GM12878 (cell line): ENCODE measurements at regions not wholly inside any gene's neighbourhood (a gene's known extent, or its start where the extent isn't known, plus 50 kb on each side); places are given as distances from the start of the nearest gene placed in this dataset.

Experiments
- ATAC-seq: fragments of 200-7000 bp; cut with Tn5 transposase; 3 replicates; pipeline ENCODE4 v1.9.1; 2020; ENCODE audit warnings: mild to moderate bottlenecking, moderate library complexity
- BruUV-seq: library from RNA; stranded (reverse); fragments of 400-500 nt; replicated peaks from 2 replicates; lab custom pipeline; 2021; lab: Mats Ljungman, UMichigan
- CTCF ChIA-PET: fragments of 300-600 bp; sonication (Branson Sonifier 250); formaldehyde crosslinking; extraction: SDS; loops from one replicate; lab custom pipeline; 2021; ENCODE audit warnings: inconsistent platforms; lab: Yijun Ruan, JAX
- POLR2A ChIA-PET: fragments of 350-600 bp; formaldehyde crosslinking; extraction: SDS; loops from one replicate; lab custom pipeline; 2021; ENCODE audit warnings: inconsistent platforms; lab: Charles Lee
- RAD21 ChIA-PET: fragments of 300-600 bp; sonication (Branson Sonifier 250); formaldehyde crosslinking; loops from one replicate; lab custom pipeline; 2023; ENCODE audit warnings: antibody characterized with exemption; ENCODE audit not compliant: unreplicated experiment; lab: Charles Lee
- SMC1A ChIA-PET: fragments of 300-600 bp; sonication (Branson Sonifier 250); formaldehyde crosslinking; loops from one replicate; lab custom pipeline; 2023; ENCODE audit not compliant: unreplicated experiment, uncharacterized antibody; lab: Charles Lee
- DNase-seq: peaks from one replicate; pipeline ENCODE4 v3.0.0-alpha.2; 2011; ENCODE audit warnings: low read depth, low spot score
- FAIRE-seq: peaks from 3 replicates; lab custom pipeline; 2011; peaks lifted over from hg19 to GRCh38; lab: Jason Lieb, UNC
- H2AFZ ChIP-seq: 2 replicates; pipeline ENCODE4 v1.6.0; 2011; ENCODE audit warnings: low read depth, low read length, control low read depth; ENCODE audit not compliant: control insufficient read depth
- H3K27ac ChIP-seq: 2 replicates; pipeline ENCODE4 v1.5.1; 2011; ENCODE audit warnings: control low read depth; ENCODE audit not compliant: control insufficient read depth, insufficient read depth
- H3K27me3 ChIP-seq, 2 experiments: replicated peaks in 1 of 2; 2 replicates each; pipeline versions ENCODE4 v1.6.0 to v1.6.1; 2011; ENCODE audit warnings: low read length in 1 of 2; ENCODE audit not compliant: control insufficient read depth in 2 of 2, insufficient read depth in 2 of 2
- H3K36me3 ChIP-seq, 2 experiments: 2 replicates each; pipeline ENCODE4 v1.5.1; 2011; ENCODE audit warnings: low read length in 1 of 2; ENCODE audit not compliant: control insufficient read depth in 2 of 2, insufficient read depth in 2 of 2
- H3K4me1 ChIP-seq: 2 replicates; pipeline ENCODE4 v1.6.1; 2011; ENCODE audit warnings: mild to moderate bottlenecking, low read length, moderate library complexity, mixed read lengths; ENCODE audit not compliant: control insufficient read depth, insufficient read depth
- H3K4me2 ChIP-seq: 2 replicates; pipeline ENCODE4 v1.6.0; 2011; ENCODE audit warnings: control low read depth; ENCODE audit not compliant: control insufficient read depth, insufficient read depth
- H3K4me3 ChIP-seq: fragments of 200-600 bp; sonication (generic); 2 replicates; pipeline ENCODE4 v1.5.1; 2016
- H3K79me2 ChIP-seq: 2 replicates; pipeline ENCODE4 v1.6.0; 2011; ENCODE audit warnings: low read length; ENCODE audit not compliant: control insufficient read depth, insufficient read depth
- H3K9ac ChIP-seq: 2 replicates; pipeline ENCODE4 v1.8.0; 2011; ENCODE audit warnings: low read length, control low read depth, mixed read lengths; ENCODE audit not compliant: control insufficient read depth, insufficient read depth
- H3K9me3 ChIP-seq: replicated peaks from 3 replicates; pipeline ENCODE4 v1.5.1; 2011; ENCODE audit warnings: mild to moderate bottlenecking, low read length; ENCODE audit not compliant: control insufficient read depth, insufficient read depth
- H4K20me1 ChIP-seq: 2 replicates; pipeline ENCODE4 v1.6.0; 2011; ENCODE audit not compliant: control insufficient read depth, insufficient read depth
- BACH1 ChIP-seq: fragments of 450-650 bp; IDR thresholded peaks from 2 replicates; pipeline ENCODE4 v1.6.1; 2017; ENCODE audit warnings: mild to moderate bottlenecking, borderline replicate concordance
- BCL11A ChIP-seq: IDR thresholded peaks from 2 replicates; pipeline ENCODE4 v1.6.1; 2011; ENCODE audit warnings: low read depth, low read length
- E4F1 ChIP-seq: fragments of 450-650 bp; IDR thresholded peaks from 2 replicates; pipeline ENCODE4 v1.6.1; 2018; ENCODE audit warnings: borderline replicate concordance, mild to moderate bottlenecking; ENCODE audit not compliant: partially characterized antibody
- EED ChIP-seq: sonication (generic); IDR thresholded peaks from 2 replicates; pipeline ENCODE4 v1.6.1; 2016; ENCODE audit warnings: antibody characterized with exemption, low read depth
- FOXM1 ChIP-seq: IDR thresholded peaks from 2 replicates; pipeline ENCODE4 v1.6.1; 2012; ENCODE audit warnings: low read depth, mild to moderate bottlenecking, inconsistent platforms, low read length, moderate library complexity
- MTA3 ChIP-seq: IDR thresholded peaks from 2 replicates; pipeline ENCODE4 v1.6.1; 2012; ENCODE audit warnings: low read length, inconsistent platforms, borderline replicate concordance
- MYC ChIP-seq: IDR thresholded peaks from 2 replicates; pipeline ENCODE4 v1.6.1; 2011; ENCODE audit warnings: mild to moderate bottlenecking, low read length, moderate library complexity, inconsistent platforms; ENCODE audit not compliant: insufficient read depth, insufficient replicate concordance, insufficient read length, severe bottlenecking
- NBN ChIP-seq: fragments of 450-650 bp; IDR thresholded peaks from 2 replicates; pipeline ENCODE4 v1.6.1; 2016
- NFYA ChIP-seq: IDR thresholded peaks from 2 replicates; pipeline ENCODE4 v1.6.1; 2011; ENCODE audit warnings: low read depth, mild to moderate bottlenecking, low read length, improper control_type of control experiment, borderline replicate concordance
- POLR2A ChIP-seq: IDR thresholded peaks from 2 replicates; pipeline ENCODE4 v1.6.1; 2011; ENCODE audit warnings: low read depth, mild to moderate bottlenecking, low read length
- RBBP5 ChIP-seq: fragments of 200-600 bp; sonication (generic); conservative IDR thresholded peaks from 2 replicates; pipeline ENCODE4 v1.6.1; 2016
- REST ChIP-seq: IDR thresholded peaks from 2 replicates; pipeline ENCODE4 v1.6.1; 2012; ENCODE audit warnings: mild to moderate bottlenecking, low read depth, low read length
- SMAD1 ChIP-seq: fragments of 450-650 bp; IDR thresholded peaks from 2 replicates; pipeline ENCODE4 v1.6.1; 2018; ENCODE audit warnings: mild to moderate bottlenecking, low read depth; ENCODE audit not compliant: partially characterized antibody
- SUPT20H ChIP-seq: IDR thresholded peaks from 2 replicates; pipeline ENCODE4 v1.6.1; 2011; ENCODE audit warnings: low read depth, mild to moderate bottlenecking, low read length, moderate library complexity, borderline replicate concordance; ENCODE audit not compliant: control insufficient read depth
- YY1 ChIP-seq: IDR thresholded peaks from 2 replicates; pipeline ENCODE4 v1.6.1; 2011; ENCODE audit warnings: low read depth, mild to moderate bottlenecking, low read length
- ZBTB11 ChIP-seq: fragments of 450-650 bp; formaldehyde crosslinking; IDR thresholded peaks from 2 replicates; pipeline ENCODE4 v1.5.0; 2022; ENCODE audit warnings: mild to moderate bottlenecking, missing genetic modification characterization
- WGBS: methylation state at CpG from one replicate; pipeline ENCODE4 v1.1.6; 2016; ENCODE audit warnings: low lambda C conversion rate; ENCODE audit not compliant: insufficient replicate concordance, insufficient coverage; ENCODE audit errors: missing lambda C conversion rate; 5-methylcytosine and 5-hydroxymethylcytosine counted together
- in situ Hi-C: fragments of 300-500 bp; cut with MboI; formaldehyde crosslinking; loops from 9 replicates; pipeline ENCODE4 v1.14.3; 2018; ENCODE audit warnings: mixed read lengths
- intact Hi-C: fragments of 100-400 bp; cut with micrococcal nuclease; formaldehyde crosslinking; loops from one replicate; pipeline ENCODE4 v1.14.2; 2022; ENCODE audit not compliant: unreplicated experiment

- no peak for TF ChIP-seq E4F1
- TF ChIP-seq REST, result no peak
- no peak for TF ChIP-seq BCL11A
- no peak for TF ChIP-seq BACH1
Measured at GRCh38 chr9:103485138-103485537, 490.0 kb downstream of the CYLC2 start (continued).

GRCh38 chr9:103514767-103515166, 519.6 kb downstream of the CYLC2 start:
- H3K9me3 ChIP-seq, result no peaks in the 10 kb centered on the region; the same call in 2 of the 3 replicates
- H3K4me2 ChIP-seq, result no peak overlapping the region
- BruUV-seq, result no TSS peak
- ATAC-seq (no peak), FAIRE-seq (no peak), DNase-seq (no peak)
- no peak for TF ChIP-seq MYC
- no peak for TF ChIP-seq NBN
- no peak for TF ChIP-seq YY1
- no peak for TF ChIP-seq EED
- TF ChIP-seq SMAD1, result no peak
- no peak for TF ChIP-seq POLR2A
- no peak for TF ChIP-seq ZBTB11 (CRISPR knock-in tag)
- TF ChIP-seq FOXM1, result no peak
- no peak for TF ChIP-seq SUPT20H
- TF ChIP-seq NFYA, result no peak
- TF ChIP-seq MTA3, result no peak
- TF ChIP-seq RBBP5, result no peak
- no peaks in the 10 kb centered on the region for H3K36me3 ChIP-seq
- intact Hi-C loops, result no loop called here
- 50% methylated on average over 9 of the region's 9 CpGs for WGBS
- no peak overlapping the region for H3K27ac ChIP-seq
- in situ Hi-C loops, result no loop called here
- no peaks in the 10 kb centered on the region for H3K27me3 ChIP-seq
- ChIA-PET CTCF (no interaction called here), SMC1A (no interaction called here), POLR2A (no interaction called here), RAD21 (no interaction called here)
- H2AFZ ChIP-seq, result no peak overlapping the region
- no peak overlapping the region for H3K9ac ChIP-seq
- no peaks in the 10 kb centered on the region for H4K20me1 ChIP-seq
- no peaks in the 10 kb centered on the region for H3K4me1 ChIP-seq
- no peaks in the 10 kb centered on the region for H3K79me2 ChIP-seq
- no peak overlapping the region for H3K4me3 ChIP-seq
